G401 (cell line): ENCODE measurements at regions not wholly inside any gene's neighbourhood (a gene's known extent, or its start where the extent isn't known, plus 50 kb on each side); places are given as distances from the start of the nearest gene placed in this dataset.
"Not testable (repeated sequence)": the region's sequence is repeated elsewhere in the genome, so short reads cannot be mapped to it uniquely, and the experiment has no call there.

Source experiments
- DNase-seq: peaks from one replicate; pipeline ENCODE4 v3.0.0-alpha.2; 2015; ENCODE audit warnings: low spot score
- in situ Hi-C: cut with HindIII; loops from 2 replicates; pipeline ENCODE4 v1.10.0; 2016; ENCODE audit warnings: low sequenced_read_pairs, mixed read lengths

DNA sequence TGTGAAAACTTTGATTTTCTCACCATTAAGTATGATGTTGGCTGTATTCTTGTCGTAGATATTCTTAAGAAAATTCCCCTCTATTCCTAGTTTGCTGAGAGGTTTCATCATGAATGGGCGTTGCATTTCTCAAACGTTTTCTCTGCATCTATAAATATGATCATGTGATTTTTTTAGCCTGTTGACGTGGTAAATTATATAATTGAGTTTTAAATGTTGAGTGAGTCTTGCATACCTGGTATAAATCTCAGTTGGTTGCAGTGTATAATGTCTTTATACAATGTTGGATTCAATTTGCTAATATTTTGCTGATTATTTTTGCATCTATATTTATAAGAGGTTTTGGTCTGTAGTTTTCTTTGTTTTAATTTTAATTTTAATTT, 405.9 kb upstream of the MIS18BP1 start:
- DNase-seq: no peak
- in situ Hi-C loops: no loop called here

DNA sequence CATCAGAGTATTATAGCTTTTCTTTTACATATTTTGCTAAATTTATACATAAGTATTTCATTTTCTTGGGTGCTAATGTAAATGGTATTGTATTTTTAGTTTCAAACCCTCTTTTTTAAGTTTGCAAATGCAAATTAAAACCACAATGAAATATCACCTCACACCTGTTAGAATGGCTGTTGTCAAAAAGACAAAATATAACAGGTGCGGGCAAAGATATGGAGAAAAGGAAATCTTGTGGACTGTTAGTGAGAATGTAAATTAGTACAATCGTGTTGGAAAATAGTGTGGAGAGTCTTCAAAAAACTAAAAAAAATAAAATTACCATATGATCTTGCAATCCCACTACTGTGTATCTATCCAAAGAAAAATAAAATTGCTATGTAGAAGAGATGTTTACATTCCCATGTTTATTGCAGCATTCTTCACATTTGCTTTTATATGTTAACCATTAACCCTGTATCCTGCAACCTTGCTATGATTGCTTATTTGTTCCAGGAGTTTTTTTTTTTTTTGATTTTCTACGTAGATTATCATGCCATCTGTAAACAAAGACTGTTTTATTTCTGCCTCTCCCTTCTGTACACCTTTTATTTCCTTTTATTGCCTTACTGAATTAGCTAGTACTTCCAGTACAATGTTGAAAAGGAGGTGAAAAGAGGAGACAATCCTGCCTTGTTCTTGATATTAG, 405.4 kb upstream of the MIS18BP1 start:
- no peak for DNase-seq
- in situ Hi-C loops: no loop called here

DNA sequence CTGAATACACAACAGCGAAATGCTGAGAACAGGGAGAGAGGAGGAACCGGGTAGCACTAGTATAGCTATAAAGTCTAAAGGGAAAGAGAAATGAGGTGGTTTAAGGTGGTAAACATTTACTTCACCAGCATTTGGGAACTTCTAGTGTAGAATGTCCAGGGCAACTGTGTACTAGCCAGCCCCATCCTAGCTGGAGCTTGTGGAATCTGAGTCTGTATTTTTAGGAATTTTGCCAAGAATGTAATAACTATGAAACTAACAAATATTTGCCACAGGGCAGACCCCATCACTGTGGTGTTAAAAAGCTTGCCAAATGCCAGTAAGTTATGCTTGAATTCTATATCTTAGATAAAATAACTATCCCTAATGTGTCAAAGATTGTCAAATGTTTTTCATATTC, 398.9 kb upstream of the MIS18BP1 start:
- DNase-seq: no peak
- in situ Hi-C loops: no loop called here

DNA sequence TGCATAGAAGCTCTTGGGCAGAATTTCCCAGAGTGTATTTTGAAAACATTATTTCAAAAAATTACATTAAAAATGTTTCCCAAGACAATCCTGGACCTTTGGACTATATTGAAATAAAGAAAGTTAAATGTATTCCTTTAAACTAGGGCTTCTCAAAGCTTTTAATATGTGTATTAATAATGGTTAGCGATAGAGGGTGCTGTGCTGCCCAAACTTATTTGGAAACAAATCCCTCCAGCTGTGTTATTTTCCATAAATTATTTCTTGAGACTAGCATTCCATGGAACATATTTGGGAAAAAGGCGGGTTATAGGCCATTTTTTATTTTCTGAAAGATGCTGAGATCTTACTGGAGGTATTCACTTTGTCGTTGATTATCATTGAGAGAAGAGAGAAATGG, 397.8 kb upstream of the MIS18BP1 start:
- no peak for DNase-seq
- in situ Hi-C loops: no loop called here

DNA sequence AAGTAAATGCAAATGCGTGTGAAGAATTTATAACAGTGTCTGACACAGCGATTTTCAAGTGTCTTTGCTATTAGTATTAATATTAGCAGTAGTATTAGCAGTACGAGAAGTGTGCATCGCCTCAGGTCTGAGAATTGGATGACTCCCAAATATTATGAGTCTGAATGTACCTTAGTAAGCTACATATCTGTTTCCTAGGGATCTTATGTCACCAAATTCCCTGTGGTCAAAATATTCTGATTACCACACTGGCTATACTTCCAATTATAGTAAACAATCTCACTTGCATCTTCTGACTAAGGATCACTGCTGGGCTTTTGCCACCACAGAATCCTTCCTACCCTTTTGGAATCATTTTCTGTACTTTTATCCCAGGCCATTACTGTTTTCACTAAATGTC, 396.0 kb upstream of the MIS18BP1 start:
- no peak for DNase-seq
- in situ Hi-C loops: no loop called here

DNA sequence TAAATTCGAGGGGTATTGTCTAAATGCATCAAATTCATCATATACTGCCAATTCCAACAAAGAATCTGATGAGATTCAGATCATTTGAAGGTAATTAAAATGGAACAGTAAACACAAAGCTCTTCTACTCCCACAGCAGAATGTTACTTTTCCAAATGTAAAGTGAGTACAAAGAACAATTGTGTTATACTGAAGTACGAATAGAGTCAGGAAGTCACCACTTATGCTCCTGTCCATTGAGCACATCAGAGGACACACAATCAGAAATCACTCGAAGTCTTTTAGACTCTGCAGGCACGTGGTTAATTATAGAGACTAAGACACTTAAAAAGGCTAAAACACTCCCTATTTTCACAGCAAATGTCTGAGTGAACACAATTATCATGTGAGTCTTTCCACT, 388.5 kb upstream of the MIS18BP1 start:
- no peak for DNase-seq
- in situ Hi-C loops: no loop called here

DNA sequence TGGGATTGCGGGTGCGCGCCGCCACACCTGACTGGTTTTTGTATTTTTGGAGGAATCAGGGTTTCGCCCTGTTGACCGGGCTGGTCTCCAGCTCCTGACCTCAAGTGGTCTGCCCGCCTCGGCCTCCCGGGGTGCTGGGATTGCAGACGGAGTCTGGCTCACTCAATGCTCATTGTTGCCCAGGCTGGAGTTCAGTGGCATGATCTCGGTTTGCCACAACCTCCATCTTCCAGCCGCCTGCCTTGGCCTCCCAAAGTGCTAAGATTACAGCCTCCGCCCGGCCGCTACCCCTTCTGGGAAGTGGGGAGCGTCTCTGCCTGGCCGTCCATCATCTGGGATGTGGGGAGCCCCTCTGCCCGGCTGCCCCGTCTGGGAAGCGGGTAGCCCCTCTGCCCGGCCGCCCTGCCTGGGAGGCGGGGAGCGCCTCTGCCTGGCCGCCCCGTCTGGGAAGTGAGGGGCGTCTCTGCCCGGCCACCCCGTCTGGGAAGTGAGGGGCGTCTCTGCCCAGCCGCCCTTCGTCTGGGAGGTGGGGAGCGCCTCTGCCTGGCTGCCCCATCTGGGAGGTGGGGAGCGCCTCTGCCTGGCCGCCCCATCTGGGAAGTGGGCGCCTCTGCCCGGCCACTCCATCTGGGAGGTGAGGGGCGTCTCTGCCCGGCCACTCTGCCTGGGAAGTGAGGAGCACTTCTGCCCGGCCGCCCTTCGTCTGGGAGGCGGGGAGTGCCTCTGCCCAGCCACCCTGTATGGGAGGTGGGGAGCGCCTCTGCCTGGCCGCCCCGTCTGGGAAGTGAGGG, 381.8 kb upstream of the MIS18BP1 start:
- DNase-seq, in situ Hi-C loops: not testable (repeated sequence)

DNA sequence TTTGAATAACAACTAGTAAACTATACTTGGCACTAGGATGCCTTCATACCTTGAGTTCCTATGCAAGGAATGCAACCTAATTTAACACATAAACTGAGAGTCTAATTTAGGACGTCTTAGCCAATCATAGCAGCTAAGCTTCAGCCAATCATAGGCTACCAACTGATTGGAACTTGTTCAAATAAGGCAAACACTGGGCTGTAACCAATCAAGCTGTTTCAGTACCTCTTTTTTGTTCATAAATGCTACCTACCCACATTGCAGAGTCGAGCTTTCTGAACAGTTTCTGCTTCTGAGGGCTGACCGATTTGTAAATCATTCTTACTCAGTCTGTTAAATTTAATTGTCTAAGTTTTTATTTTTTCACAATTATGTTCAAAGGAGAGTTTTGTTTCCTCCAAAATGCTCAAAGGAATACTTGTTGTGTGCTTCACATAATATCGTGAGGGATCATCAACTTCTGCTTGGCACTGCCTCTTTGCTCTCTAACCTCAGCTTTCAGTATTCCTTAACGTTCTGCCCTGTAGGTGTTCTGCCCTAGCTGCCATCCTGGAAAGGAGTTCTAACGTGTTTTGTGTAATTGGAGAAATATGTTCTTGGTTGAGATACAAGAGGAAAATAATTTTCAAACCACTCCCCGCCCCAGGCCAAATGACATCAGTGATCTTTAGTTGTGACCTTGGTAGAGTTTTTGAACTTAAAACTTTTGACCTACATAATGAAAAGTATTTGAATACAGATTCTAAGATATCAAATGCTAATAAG, 380.4 kb upstream of the MIS18BP1 start:
- in situ Hi-C loops: no loop called here
- no peak for DNase-seq

DNA sequence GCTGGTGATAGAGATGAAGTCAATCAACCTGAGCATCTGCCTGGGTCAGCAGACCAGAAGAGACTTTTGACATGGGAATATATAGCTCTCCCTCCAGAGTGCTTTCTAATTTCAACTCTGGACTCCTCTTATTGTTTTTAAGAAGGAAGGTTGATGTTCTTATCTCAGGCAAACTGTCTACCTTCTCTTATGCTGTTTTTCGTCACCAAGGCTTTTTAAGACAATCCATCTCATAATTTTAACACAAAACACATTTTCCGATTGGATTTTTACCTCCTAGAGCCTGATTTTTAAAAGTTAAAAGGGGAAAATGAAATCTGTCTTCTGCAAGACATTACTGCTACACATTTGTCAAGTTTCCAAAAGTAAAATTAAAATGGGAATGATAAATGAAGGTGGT, 368.7 kb upstream of the MIS18BP1 start:
- no peak for DNase-seq
- in situ Hi-C loops: no loop called here

DNA sequence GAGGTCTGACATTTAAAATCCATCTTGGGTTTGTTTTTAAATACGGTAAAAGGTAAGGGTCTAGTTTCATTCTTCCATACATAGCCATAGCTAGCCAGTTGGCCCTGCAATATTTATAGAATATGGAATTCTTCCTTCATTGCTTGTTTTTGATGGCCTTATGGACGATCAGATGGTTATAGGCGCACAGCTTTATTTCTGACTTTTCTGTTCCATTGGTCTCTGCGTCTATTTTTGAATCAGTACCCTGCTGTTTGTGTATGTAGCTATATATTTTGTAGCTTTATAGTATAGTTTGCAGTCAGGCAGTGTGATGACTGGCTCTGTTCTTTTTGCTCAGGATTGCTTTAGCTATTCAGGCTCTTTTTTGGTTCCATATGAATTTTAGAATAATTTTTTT, 366.8 kb upstream of the MIS18BP1 start:
- in situ Hi-C loops: no loop called here

DNA sequence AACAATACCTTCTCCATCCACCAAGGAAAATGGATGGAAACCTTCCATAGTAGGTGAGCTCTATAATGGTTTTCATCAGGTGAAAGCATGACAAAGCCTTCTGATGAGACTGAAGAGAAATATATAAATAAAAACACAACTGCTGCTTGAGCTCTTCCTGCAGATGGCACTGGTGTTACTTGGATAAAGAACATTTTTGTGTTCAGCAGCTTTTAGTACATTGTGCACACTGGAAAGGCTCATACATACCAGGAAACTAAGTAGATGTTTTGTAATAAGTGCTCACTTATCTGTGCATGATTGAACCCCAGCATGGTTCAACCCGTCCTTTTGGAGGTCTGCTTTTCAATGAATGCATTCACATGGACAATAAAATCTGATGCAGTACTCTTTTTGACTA, 357.3 kb upstream of the MIS18BP1 start:
- DNase-seq: no peak
- in situ Hi-C loops: no loop called here

More for the DNA sequence above, 366.8 kb upstream of the MIS18BP1 start:
- DNase-seq: no peak

DNA sequence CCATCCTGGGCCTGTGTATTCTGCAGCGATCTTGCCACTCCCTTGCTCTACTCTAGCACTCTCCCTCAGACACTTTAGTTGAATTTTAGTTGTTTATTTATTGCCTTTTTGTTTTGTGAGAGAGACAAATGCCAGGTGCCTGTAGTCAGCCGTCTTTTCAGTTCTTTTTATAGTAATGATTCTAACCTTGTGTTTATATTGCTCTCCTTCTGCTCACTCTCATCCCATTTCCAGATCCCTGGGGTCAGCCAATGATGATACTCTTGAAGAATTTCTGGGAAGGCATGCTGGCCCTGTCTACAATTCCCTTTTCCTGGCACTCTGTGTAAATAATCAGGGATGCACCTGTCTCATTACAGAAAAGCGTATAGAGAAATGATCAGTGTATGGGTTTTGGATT, 334.1 kb upstream of the MIS18BP1 start:
- DNase-seq: no peak
- in situ Hi-C loops: no loop called here

DNA sequence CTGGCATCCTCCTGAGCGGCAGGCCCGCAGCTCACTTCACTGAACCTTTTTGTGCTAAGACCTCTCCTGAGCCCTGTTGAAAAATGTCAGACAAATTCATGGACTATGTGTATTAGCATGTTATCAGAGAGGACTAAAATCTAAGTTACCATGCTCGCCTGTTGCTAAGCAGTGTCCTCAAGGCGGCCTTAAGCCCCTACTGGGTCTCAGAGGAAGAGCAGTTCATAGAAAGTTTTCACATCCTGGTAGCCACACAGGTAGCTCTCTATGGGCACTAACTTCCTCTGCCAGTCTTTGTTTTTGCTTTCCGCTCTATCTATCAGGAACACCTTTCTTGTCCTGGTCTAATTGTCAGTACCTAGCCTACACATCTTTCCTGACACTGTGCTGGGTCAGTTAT, 306.6 kb upstream of the MIS18BP1 start:
- in situ Hi-C loops: no loop called here
- DNase-seq: no peak

DNA sequence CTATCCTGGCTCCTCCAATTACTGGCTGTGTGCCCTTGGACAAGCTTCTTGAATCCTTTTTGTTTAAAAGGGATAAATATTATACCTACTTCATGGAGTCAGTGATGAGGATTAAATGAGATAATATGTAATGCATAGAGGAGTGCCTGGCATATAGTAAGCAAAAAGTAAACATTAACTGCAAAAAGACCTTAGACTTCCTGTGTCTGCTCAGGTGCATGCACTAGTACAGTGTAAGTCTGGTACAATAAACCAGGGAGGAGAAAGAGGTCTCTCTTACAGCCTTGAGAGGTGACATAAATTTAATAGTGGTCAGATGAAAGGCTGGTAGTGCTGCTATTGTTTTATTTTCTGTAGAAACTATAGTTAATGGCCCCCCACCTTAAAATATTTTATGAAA, 305.2 kb upstream of the MIS18BP1 start:
- in situ Hi-C loops: no loop called here
- no peak for DNase-seq

DNA sequence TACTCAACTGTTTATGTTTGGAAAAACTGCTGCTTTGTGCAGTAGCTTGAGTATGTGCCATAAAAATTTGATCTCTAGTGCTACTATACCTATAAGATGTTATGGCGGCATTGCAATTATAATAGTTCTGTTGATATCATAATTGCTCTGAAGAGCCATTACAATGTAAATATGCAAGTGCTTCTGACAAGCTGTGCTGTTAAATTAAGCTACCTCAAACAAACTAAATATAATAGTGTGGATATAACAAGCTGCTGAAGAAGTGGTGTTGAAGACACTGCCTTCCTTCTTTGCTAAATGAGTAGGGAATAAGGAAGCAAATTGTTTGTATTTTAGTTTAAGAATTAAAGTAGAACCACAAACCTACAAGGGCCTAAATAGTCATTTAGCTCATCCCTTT, 301.0 kb upstream of the MIS18BP1 start:
- in situ Hi-C loops: no loop called here
- no peak for DNase-seq

DNA sequence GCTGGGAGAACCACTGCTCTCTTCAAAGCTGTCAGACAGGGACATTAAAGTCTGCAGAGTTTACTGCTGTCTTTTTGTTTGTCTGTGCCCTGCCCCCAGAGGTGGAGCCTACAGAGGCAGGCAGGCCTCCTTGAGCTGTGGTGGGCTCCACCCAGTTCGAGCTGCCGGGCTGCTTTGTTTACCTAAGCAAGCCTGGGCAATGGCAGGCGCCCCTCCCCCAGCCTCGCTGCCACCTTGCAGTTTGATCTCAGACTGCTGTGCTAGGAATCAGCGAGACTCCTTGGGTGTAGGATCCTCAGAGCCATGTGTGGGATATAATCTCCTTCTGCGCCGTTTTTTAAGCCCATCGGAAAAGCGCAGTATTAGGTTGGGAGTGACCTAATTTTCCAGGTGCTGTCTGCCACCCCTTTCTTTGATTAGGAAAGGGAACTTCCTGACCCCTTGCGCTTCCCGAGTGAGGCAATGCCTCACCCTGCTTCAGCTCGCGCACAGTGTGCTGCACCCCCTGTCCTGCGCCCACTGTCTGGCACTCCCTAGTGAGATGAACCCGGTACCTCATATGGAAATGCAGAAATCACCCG, 298.3 kb upstream of the MIS18BP1 start:
- in situ Hi-C loops, DNase-seq: not testable (repeated sequence)

DNA sequence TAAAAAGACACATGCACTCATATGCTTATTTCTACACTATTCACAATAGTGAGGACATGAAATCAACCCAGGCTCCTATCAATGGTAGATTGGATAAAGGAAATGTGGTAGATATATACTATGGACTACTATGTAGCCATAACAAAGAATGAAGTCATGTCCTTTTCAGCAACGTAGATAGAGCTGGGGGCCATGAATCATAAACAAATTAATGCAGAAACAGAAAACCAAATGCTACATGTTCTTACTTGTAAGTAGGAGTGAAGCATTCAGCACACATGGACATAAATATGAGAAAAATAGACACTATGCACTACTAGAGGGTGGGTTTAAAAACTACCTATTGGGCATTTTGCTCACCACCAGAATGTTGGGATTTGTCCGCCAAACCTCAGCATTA, 278.0 kb upstream of the MIS18BP1 start:
- no peak for DNase-seq
- in situ Hi-C loops: no loop called here

DNA sequence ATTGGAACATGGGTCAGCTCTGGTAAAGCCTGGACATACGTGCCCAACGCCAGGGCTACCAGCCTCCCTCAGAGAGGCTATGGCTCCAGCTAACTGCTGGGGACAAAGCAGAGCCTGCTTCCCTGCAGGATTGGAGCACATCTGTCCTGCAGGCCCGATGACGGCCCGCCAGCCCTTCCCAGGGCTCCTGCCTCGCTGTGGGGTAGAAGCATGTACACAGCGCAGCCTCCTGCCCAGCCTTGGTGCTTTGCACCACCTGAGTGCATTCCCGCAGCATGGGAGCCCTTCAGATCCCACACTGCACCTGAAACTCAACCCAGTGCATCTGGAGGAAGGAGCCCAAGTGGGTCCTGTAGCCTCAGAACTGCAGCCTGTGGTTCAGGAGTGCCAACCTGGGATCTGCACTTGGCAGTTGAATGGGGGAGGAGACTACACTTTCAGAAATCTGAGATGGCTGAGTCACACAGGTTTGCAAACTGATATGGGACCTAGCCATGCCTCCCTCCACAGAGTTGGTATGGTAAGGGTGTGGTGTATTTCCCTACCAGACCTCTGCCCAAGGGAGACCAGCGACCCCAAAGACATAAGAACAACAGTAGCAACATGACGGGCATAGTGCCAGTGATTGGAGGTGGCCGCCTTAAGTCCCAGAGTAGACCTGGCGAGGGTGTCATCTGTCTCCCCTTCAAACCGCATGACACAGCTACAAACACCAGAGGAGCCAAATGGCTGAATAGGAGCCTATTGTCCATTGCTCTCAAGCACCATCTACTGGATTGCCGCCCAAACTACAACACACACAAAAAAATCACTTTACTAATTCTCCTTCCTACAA, 273.9 kb upstream of the MIS18BP1 start:
- in situ Hi-C loops: no loop called here
- no peak for DNase-seq

DNA sequence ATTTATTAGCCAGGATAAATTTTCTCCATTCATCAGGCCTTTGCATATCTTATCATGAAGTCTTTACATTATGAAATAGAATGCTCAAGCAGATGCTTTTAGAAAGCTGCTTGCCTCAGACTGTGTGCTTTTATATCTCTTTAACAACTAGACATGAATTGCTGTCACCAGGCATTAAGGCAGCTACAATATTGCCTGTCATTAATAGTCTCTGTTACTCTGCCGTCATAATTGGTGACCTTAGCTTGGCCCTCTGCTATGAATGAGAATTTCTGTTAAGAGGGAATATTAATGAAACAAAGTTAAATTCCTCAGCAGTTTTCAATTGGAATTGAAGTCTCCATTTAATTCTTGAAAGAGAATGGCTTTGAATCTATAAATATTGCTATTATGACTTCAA, 266.8 kb upstream of the MIS18BP1 start:
- in situ Hi-C loops: no loop called here
- DNase-seq: no peak
